K562 (cell line): ENCODE measurements at regions not wholly inside any gene's neighbourhood (a gene's known extent, or its start where the extent isn't known, plus 50 kb on each side); places are given as distances from the start of the nearest gene placed in this dataset.

Experiments used
- ATAC-seq: fragments of 200-7000 bp; cut with Tn5 transposase; 3 replicates; pipeline ENCODE4 v1.9.1; 2020; ENCODE audit warnings: moderate library complexity
- BruUV-seq: library from RNA; stranded (reverse); fragments of 400-500 nt; replicated peaks from 2 replicates; lab custom pipeline; 2021; lab: Mats Ljungman, UMichigan
- CTCF ChIA-PET: fragments of 300-600 bp; formaldehyde crosslinking; extraction: SDS; loops from one replicate; lab custom pipeline; 2021; ENCODE audit warnings: low intra/inter-chr PET ratio; lab: Yijun Ruan, JAX
- POLR2A ChIA-PET: fragments of 300-600, 350-650 bp; sonication (Branson Sonifier 250); formaldehyde crosslinking; extraction: SDS; loops from one replicate; lab custom pipeline; 2021; ENCODE audit warnings: antibody characterized with exemption, inconsistent platforms; lab: Yijun Ruan, JAX
- DNase-seq, 4 experiments: peaks; one replicate each; pipeline versions ENCODE4 v3.0.0 to v3.0.0-alpha.2; 2011 to 2018; ENCODE audit warnings: low spot score in 3 of 4, mixed read lengths in 3 of 4; ENCODE audit errors: extremely low read depth in 1 of 4
- FAIRE-seq: peaks from 2 replicates; lab custom pipeline; 2011; peaks lifted over from hg19 to GRCh38; lab: Jason Lieb, UNC
- H2AFZ ChIP-seq: 2 replicates; pipeline ENCODE4 v1.6.0; 2011; ENCODE audit warnings: low read depth, low read length, control low read depth, inconsistent platforms
- H3K27ac ChIP-seq: fragments of 200-600 bp; 3 replicates; pipeline ENCODE4 v1.8.0; 2011; ENCODE audit warnings: low read depth, mild to moderate bottlenecking, control low read depth, inconsistent platforms, low read length, moderate library complexity, mixed read lengths; ENCODE audit errors: extremely low read depth
- H3K27me3 ChIP-seq, 2 experiments: fragments of 300-600 bp in 1 of 2; 2 replicates in 1 of 2; 3 replicates in 1 of 2; pipeline versions ENCODE4 v1.6.0 to v1.8.0; 2011; ENCODE audit warnings: inconsistent platforms in 2 of 2, low read length in 2 of 2, mild to moderate bottlenecking in 1 of 2, mixed read lengths in 1 of 2, moderate library complexity in 1 of 2; ENCODE audit not compliant: control insufficient read depth in 2 of 2, insufficient read depth in 2 of 2
- H3K36me3 ChIP-seq: fragments of 300-600 bp; 3 replicates; pipeline ENCODE4 v1.8.0; 2011; ENCODE audit warnings: mild to moderate bottlenecking, low read length, inconsistent platforms; ENCODE audit not compliant: control insufficient read depth, insufficient read depth
- H3K4me1 ChIP-seq, 2 experiments: fragments of 200-600 bp in 1 of 2; replicated peaks in 1 of 2; 2 replicates in 1 of 2; 3 replicates in 1 of 2; pipeline versions ENCODE4 v1.5.1 to v1.8.0; 2011; ENCODE audit warnings: inconsistent platforms in 2 of 2, low read length in 2 of 2, mild to moderate bottlenecking in 1 of 2, mixed read lengths in 1 of 2, moderate library complexity in 1 of 2; ENCODE audit not compliant: control insufficient read depth in 2 of 2, insufficient read depth in 2 of 2
- H3K4me2 ChIP-seq: 2 replicates; pipeline ENCODE4 v1.6.1; 2011; ENCODE audit warnings: low read length, control low read depth, inconsistent platforms, mixed read lengths; ENCODE audit not compliant: insufficient read depth
- H3K4me3 ChIP-seq: fragments of 200-600 bp; sonication (generic), shearing (Covaris generic); 2 replicates; pipeline ENCODE4 v1.5.1; 2016; ENCODE audit warnings: control low read depth, inconsistent platforms
- H3K79me2 ChIP-seq: fragments of 200-600 bp; 3 replicates; pipeline ENCODE4 v1.8.0; 2011; ENCODE audit warnings: low read length, inconsistent platforms; ENCODE audit not compliant: control insufficient read depth, insufficient read depth
- H3K9ac ChIP-seq, 2 experiments: 2 replicates each; pipeline versions ENCODE4 v1.6.0 to v1.6.1; 2011; ENCODE audit warnings: low read depth in 2 of 2, low read length in 2 of 2, control low read depth in 1 of 2, inconsistent platforms in 1 of 2, mild to moderate bottlenecking in 1 of 2, mixed read lengths in 1 of 2; ENCODE audit not compliant: insufficient read depth in 1 of 2
- H3K9me1 ChIP-seq: one replicate; pipeline ENCODE4 v1.6.0; 2011; ENCODE audit warnings: inconsistent platforms, mild to moderate bottlenecking, low read length, moderate library complexity; ENCODE audit not compliant: control insufficient read depth, insufficient read depth
- H3K9me3 ChIP-seq: replicated peaks from 2 replicates; pipeline ENCODE4 v1.5.1; 2011; ENCODE audit warnings: low read depth, low read length, inconsistent platforms; ENCODE audit not compliant: control insufficient read depth, insufficient read depth
- H4K20me1 ChIP-seq: replicated peaks from 2 replicates; pipeline ENCODE4 v1.6.1; 2011; ENCODE audit warnings: low read length, inconsistent platforms, mixed read lengths; ENCODE audit not compliant: control insufficient read depth, insufficient read depth
- ZBTB11 ChIP-seq, 3 experiments: fragments of 200-800 bp in 1 of 3; fragments of 250-450 bp in 1 of 3; fragments of 450-650 bp in 1 of 3; sonication (Bioruptor Pico) in 1 of 3; sonication (Bioruptor generic) in 1 of 3; formaldehyde crosslinking in 1 of 3; IDR thresholded peaks; 2 replicates each; pipeline versions ENCODE4 v1.6.1 to v1.8.0; 2016 to 2022; ENCODE audit warnings: mild to moderate bottlenecking in 2 of 3, missing genetic modification characterization in 2 of 3, missing compliant biosample characterization in 1 of 3, moderate library complexity in 1 of 3
- ZBTB2 ChIP-seq: fragments of 450-650 bp; IDR thresholded peaks from 2 replicates; pipeline ENCODE4 v1.6.1; 2016; ENCODE audit warnings: antibody characterized with exemption
- ZNF384 ChIP-seq: IDR thresholded peaks from 2 replicates; pipeline ENCODE4 v1.6.1; 2012; ENCODE audit warnings: low read depth, low read length, improper control_type of control experiment
- WGBS: fragments of 100-300 bp; shearing (Covaris generic); methylation state at CpG from one replicate; pipeline ENCODE4 v1.1.6; 2016; ENCODE audit warnings: low coverage, mixed read lengths; ENCODE audit not compliant: insufficient coverage; ENCODE audit errors: missing lambda C conversion rate; 5-methylcytosine and 5-hydroxymethylcytosine counted together
- in situ Hi-C: fragments of 300-500 bp; cut with MboI; formaldehyde crosslinking; loops from 4 replicates; pipeline ENCODE4 v1.15.0; 2018; ENCODE audit warnings: inconsistent platforms, mixed read lengths
- intact Hi-C: fragments of 100-400 bp; cut with micrococcal nuclease; formaldehyde crosslinking; loops from 2 replicates; pipeline ENCODE4 v1.14.2; 2022

GRCh38 chr18:38571651-38572050 is 1006.1 kb upstream of the CELF4 start:
- no peaks in the 10 kb centered on the region for H4K20me1 ChIP-seq
- no peaks in the 10 kb centered on the region for H3K9me3 ChIP-seq
- 2% methylated on average over 2 of the region's 2 CpGs for WGBS
- no peak overlapping the region for H3K27ac ChIP-seq
- H3K9me1 ChIP-seq, result no peaks in the 10 kb centered on the region
- no peak overlapping the region for H3K4me3 ChIP-seq
- DNase-seq, result no peak
- no peaks in the 10 kb centered on the region for H3K4me1 ChIP-seq
- POLR2A ChIA-PET, result no interaction called here
- no peaks in the 10 kb centered on the region for H3K36me3 ChIP-seq
- H3K9ac ChIP-seq, result no peak overlapping the region
- no peaks in the 10 kb centered on the region for H3K79me2 ChIP-seq
- CTCF ChIA-PET, result no interaction called here
- no peak overlapping the region for H3K4me2 ChIP-seq
- FAIRE-seq, result no peak
- BruUV-seq, result no TSS peak
- H3K27me3 ChIP-seq, result no peaks in the 10 kb centered on the region
- in situ Hi-C loops, result no loop called here
- H2AFZ ChIP-seq, result no peak overlapping the region
- no peak for TF ChIP-seq ZNF384
- TF ChIP-seq ZBTB11 (CRISPR knock-in tag; IDR thresholded peaks at IDR 0.05), result no peak
- no peak for TF ChIP-seq ZBTB2
- intact Hi-C loops, result no loop called here
- ATAC-seq, result no peak
